PC-9 (cell line): ENCODE measurements at regions not wholly inside any gene's neighbourhood (a gene's known extent, or its start where the extent isn't known, plus 50 kb on each side); places are given as distances from the start of the nearest gene placed in this dataset.

Source experiments
- BruUV-seq: library from RNA; stranded (reverse); fragments of 400-500 nt; replicated peaks from 2 replicates; lab custom pipeline; 2021; lab: Mats Ljungman, UMichigan
- CTCF ChIA-PET: fragments of 300-600 bp; sonication (Branson Sonifier 250); formaldehyde crosslinking; loops from one replicate; lab custom pipeline; 2022; ENCODE audit warnings: antibody characterized with exemption; lab: Charles Lee
- POLR2A ChIA-PET: fragments of 300-600 bp; sonication (Branson Sonifier 250); formaldehyde crosslinking; loops from one replicate; lab custom pipeline; 2022; ENCODE audit warnings: antibody characterized with exemption; ENCODE audit not compliant: unreplicated experiment; lab: Charles Lee
- DNase-seq, 2 experiments: peaks; one replicate each; pipeline versions ENCODE4 v3.0.0 to v3.0.0-alpha.2; 2015 to 2022; ENCODE audit warnings: mixed read lengths in 1 of 2
- H2AFZ ChIP-seq: fragments of 200-600 bp; sonication (generic); 2 replicates; pipeline ENCODE4 v1.8.1; 2017; ENCODE audit warnings: antibody characterized with exemption
- H3F3A ChIP-seq: fragments of 200-600 bp; sonication (generic); 2 replicates; pipeline ENCODE4 v1.8.1; 2017; ENCODE audit warnings: antibody characterized with exemption, mild to moderate bottlenecking, low read depth; ENCODE audit not compliant: insufficient read depth
- H3K27ac ChIP-seq: fragments of 200-600 bp; sonication (generic); 2 replicates; pipeline ENCODE4 v1.6.1; 2016; ENCODE audit warnings: mixed run types
- H3K27me3 ChIP-seq: fragments of 200-600 bp; sonication (generic); 2 replicates; pipeline ENCODE4 v1.6.1; 2016; ENCODE audit warnings: low read depth, mixed run types; ENCODE audit not compliant: insufficient read depth
- H3K36me3 ChIP-seq: fragments of 200-600 bp; sonication (generic); 2 replicates; pipeline ENCODE4 v1.6.1; 2016; ENCODE audit warnings: low read depth, mixed run types
- H3K4me1 ChIP-seq: fragments of 200-600 bp; sonication (generic); replicated peaks from 2 replicates; pipeline ENCODE4 v1.6.1; 2016; ENCODE audit warnings: mixed run types; ENCODE audit not compliant: insufficient read depth
- H3K4me2 ChIP-seq: fragments of 200-600 bp; sonication (generic); 2 replicates; pipeline ENCODE4 v1.6.1; 2017; ENCODE audit warnings: mixed run types
- H3K4me3 ChIP-seq: fragments of 200-600 bp; sonication (generic); 2 replicates; pipeline ENCODE4 v1.6.1; 2016; ENCODE audit warnings: mixed run types
- H3K79me2 ChIP-seq: fragments of 200-600 bp; sonication (generic); 2 replicates; pipeline ENCODE4 v1.6.1; 2017; ENCODE audit warnings: low read depth, mixed run types
- H3K9me2 ChIP-seq: fragments of 200-600 bp; sonication (generic); 2 replicates; pipeline ENCODE4 v1.8.1; 2017; ENCODE audit warnings: mild to moderate bottlenecking; ENCODE audit not compliant: insufficient read depth
- H3K9me3 ChIP-seq: fragments of 200-600 bp; sonication (generic); 2 replicates; pipeline ENCODE4 v1.8.1; 2016; ENCODE audit warnings: low read depth; ENCODE audit not compliant: insufficient read depth
- H4K20me1 ChIP-seq: fragments of 200-600 bp; sonication (generic); 2 replicates; pipeline ENCODE4 v1.8.1; 2017; ENCODE audit not compliant: insufficient read depth
- CTCF ChIP-seq: fragments of 200-600 bp; sonication (generic); conservative IDR thresholded peaks from 2 replicates; pipeline ENCODE4 v1.6.1; 2017; ENCODE audit warnings: mixed run types, antibody characterized with exemption, mild to moderate bottlenecking, moderate library complexity
- EZH2 ChIP-seq: fragments of 200-600 bp; sonication (generic); IDR thresholded peaks from 2 replicates; pipeline ENCODE4 v1.8.0; 2017; ENCODE audit warnings: antibody characterized with exemption, low read depth
- intact Hi-C: fragments of 100-400 bp; cut with micrococcal nuclease; formaldehyde crosslinking; loops from one replicate; pipeline ENCODE4 v1.10.0; 2022; ENCODE audit not compliant: unreplicated experiment

GRCh38 chr7:144969787-144970186 lies 133.9 kb upstream of the TPK1 start:
- Histone ChIP-seq H3K27me3 (no peaks in the 10 kb centered on the region), H3F3A (no peaks in the 10 kb centered on the region), H3K4me2 (no peak overlapping the region), H3K79me2 (no peaks in the 10 kb centered on the region), H2AFZ (no peak overlapping the region), H3K9me2 (no peaks in the 10 kb centered on the region), H4K20me1 (no peaks in the 10 kb centered on the region), H3K4me3 (no peak overlapping the region), H3K36me3 (no peaks in the 10 kb centered on the region), H3K4me1 (no peaks in the 10 kb centered on the region), H3K27ac (no peak overlapping the region), H3K9me3 (no peaks in the 10 kb centered on the region)
- CTCF ChIA-PET: no interaction called here
- TF ChIP-seq CTCF: no peak
- TF ChIP-seq EZH2: no peak
- intact Hi-C loops: no loop called here
- POLR2A ChIA-PET: no interaction called here
- no TSS peak for BruUV-seq
- DNase-seq: no peak

DNA sequence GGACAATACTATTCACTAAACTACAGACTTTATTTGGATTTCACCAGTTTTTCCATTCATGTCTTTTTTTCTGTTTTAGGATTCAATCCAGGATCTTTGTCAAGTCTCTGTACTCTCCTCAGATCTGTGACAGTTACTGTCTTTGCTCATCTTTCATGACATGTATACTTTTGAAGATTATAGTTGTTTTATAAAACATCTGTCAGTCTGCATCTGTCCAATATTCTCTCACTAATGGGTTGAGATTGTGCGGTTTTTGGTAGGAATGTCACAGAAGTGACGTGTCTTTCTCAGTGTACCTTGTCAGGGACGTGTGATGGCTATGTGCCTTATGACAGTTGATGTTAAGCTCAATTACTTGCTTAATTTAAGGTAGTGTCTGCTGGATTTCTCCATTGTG lies 124.9 kb upstream of the TPK1 start:
- Histone ChIP-seq H3K27me3 (no peaks in the 10 kb centered on the region), H3K9me2 (no peaks in the 10 kb centered on the region), H3K9me3 (no peaks in the 10 kb centered on the region), H3K79me2 (no peaks in the 10 kb centered on the region), H4K20me1 (no peaks in the 10 kb centered on the region), H3K4me2 (no peak overlapping the region), H3F3A (no peaks in the 10 kb centered on the region), H3K4me1 (no peaks in the 10 kb centered on the region), H3K36me3 (no peaks in the 10 kb centered on the region), H2AFZ (no peak overlapping the region), H3K4me3 (no peak overlapping the region), H3K27ac (no peak overlapping the region)
- no TSS peak for BruUV-seq
- intact Hi-C loops: no loop called here
- POLR2A ChIA-PET: no interaction called here
- no peak for TF ChIP-seq CTCF
- no peak for TF ChIP-seq EZH2
- no peak for DNase-seq
- CTCF ChIA-PET: no interaction called here

GRCh38 chr7:144957998-144958397 lies 122.1 kb upstream of the TPK1 start:
- no peaks in the 10 kb centered on the region for H3F3A ChIP-seq
- H2AFZ ChIP-seq: no peak overlapping the region
- intact Hi-C loops: no loop called here
- H3K27me3 ChIP-seq: no peaks in the 10 kb centered on the region
- TF ChIP-seq CTCF (no peak), EZH2 (no peak)
- H3K4me3 ChIP-seq: no peak overlapping the region
- H3K9me3 ChIP-seq: no peaks in the 10 kb centered on the region
- CTCF ChIA-PET: no interaction called here
- POLR2A ChIA-PET: no interaction called here
- no peaks in the 10 kb centered on the region for H3K79me2 ChIP-seq
- no peak for DNase-seq
- no peaks in the 10 kb centered on the region for H3K4me1 ChIP-seq
- H3K4me2 ChIP-seq: no peak overlapping the region
- no peaks in the 10 kb centered on the region for H3K9me2 ChIP-seq
- no peaks in the 10 kb centered on the region for H3K36me3 ChIP-seq
- no peak overlapping the region for H3K27ac ChIP-seq
- no peaks in the 10 kb centered on the region for H4K20me1 ChIP-seq
- no TSS peak for BruUV-seq
